LNCAP (cell line): ENCODE measurements at regions not wholly inside any gene's neighbourhood (a gene's known extent, or its start where the extent isn't known, plus 50 kb on each side); places are given as distances from the start of the nearest gene placed in this dataset.

Source experiments
- CTCF ChIP-seq: fragments of 450-650 bp; IDR thresholded peaks from 2 replicates; pipeline ENCODE4 v1.5.1; 2017; ENCODE audit warnings: mild to moderate bottlenecking

DNA sequence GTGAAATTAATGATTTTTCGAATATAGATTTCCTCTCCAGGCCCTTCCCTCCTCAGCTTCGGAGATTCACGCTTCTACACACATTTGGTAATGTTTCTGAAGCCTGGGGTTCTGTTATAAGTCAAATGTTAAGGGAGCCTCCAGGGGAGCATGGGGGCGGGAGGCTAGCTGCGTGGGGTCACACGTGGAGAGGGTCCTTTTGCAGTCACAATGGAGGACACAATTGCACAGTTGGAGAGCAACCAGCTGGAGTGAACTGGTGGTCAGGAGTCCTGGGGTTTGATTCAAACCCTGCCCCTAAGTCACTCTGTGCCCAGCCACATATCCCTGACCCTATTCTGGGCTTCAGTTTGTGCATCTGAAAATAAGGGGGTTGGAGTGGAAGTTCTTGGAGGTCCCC lies 481.4 kb downstream of the CDK5RAP2 start:
- TF ChIP-seq CTCF, result no peak

DNA sequence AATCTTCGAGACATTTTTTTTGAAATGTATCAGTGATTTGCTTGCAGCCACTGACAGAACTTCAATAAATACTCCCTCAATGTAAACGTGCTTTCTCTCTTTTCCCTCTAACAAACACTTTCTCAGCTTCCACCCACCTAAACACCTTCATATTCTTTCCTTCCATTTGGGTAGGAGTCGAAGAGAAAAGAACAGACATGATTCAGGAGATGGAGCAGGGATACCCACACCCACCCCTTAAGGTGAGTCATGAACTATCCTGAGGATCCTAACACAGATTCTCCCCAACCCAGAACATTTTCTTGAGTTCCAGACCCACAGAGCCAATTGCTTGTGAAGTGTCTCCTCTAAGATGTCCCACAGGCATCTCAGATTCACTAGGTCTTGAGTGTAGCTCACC lies 488.8 kb downstream of the CDK5RAP2 start:
- TF ChIP-seq CTCF, result no peak

DNA sequence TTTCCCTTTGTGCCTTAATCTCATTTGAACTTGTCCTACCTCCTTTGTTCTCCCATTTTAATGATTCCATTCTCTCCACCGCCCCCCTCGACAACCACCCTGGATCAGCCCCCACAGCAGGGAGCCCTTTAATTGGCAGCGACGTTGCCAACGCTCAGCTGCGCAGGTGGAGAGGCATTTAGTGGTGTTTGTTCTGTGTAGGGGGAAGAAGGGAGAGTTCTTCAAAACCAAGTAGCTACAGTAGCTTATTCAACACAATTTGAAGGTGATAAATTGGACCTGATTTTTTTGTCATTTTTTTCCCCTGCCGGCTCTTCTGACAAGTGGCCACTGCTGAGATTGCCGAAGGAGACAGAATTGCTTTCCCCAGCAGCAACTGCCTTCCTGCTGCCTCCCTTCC lies 499.1 kb downstream of the CDK5RAP2 start:
- no peak for TF ChIP-seq CTCF

DNA sequence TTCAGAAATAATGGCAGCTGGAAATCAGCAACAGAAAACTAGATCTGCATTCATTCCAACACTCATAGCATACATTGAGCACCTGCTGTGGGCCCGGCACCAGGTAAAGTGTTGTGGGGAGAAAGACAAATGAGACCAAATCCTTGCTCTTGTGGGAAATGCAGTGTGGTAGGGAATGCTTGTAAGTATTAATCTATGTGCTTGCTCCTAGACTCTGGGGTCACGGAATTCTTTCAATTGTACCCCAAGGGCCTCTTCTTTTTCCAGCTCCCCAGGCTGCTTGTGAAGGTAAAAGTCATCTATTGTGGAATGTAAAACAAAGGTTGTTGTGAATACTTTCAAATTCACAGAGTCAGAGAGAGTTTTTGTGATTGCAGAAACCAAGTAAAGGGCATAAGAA lies 501.9 kb downstream of the CDK5RAP2 start:
- no peak for TF ChIP-seq CTCF

DNA sequence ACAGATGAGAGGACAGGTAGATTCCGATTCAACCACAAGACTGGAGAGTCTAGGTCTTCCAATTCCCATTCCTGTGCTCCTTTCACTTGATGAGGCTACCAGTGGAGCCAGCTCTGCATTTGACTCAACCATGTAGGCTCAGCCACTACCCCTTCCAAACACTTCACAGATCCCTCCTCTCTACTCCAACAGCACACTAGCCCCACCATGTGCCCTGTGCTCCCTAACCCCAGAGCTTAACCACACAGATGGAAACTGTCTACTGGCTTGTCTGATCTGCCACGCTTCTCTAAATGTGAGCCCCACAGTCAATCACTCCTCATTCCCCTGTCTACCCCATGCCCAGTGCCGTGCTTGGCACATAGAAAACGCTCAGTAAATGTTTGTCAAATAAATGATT lies 508.2 kb downstream of the CDK5RAP2 start:
- TF ChIP-seq CTCF, result no peak

GRCh38 chr9:120066315-120066714 lies 513.7 kb downstream of the CDK5RAP2 start:
- no peak for TF ChIP-seq CTCF

- TF ChIP-seq CTCF, result no peak
Measured at GRCh38 chr9:120065151-120065550, 514.8 kb downstream of the CDK5RAP2 start.

GRCh38 chr9:120045011-120045410 lies 535.0 kb downstream of the CDK5RAP2 start:
- TF ChIP-seq CTCF, result no peak
